Endothelial cell (in vitro differentiated cells): ENCODE measurements at regions not wholly inside any gene's neighbourhood (a gene's known extent, or its start where the extent isn't known, plus 50 kb on each side); places are given as distances from the start of the nearest gene placed in this dataset.

Source experiments
- DNase-seq: peaks from one replicate; pipeline ENCODE4 v3.0.0; 2021; ENCODE audit warnings: low spot score
- H3K27ac Mint-ChIP-seq: one replicate; pipeline ENCODE4 v1.8.0; 2021; ENCODE audit warnings: mixed read lengths, inconsistent platforms; ENCODE audit not compliant: unreplicated experiment
- H3K27me3 Mint-ChIP-seq: one replicate; pipeline ENCODE4 v1.8.0; 2021; ENCODE audit warnings: mild to moderate bottlenecking, moderate library complexity, mixed read lengths, inconsistent platforms; ENCODE audit not compliant: unreplicated experiment
- H3K36me3 Mint-ChIP-seq: one replicate; pipeline ENCODE4 v1.8.0; 2021; ENCODE audit warnings: mild to moderate bottlenecking, low read depth, mixed read lengths, inconsistent platforms; ENCODE audit not compliant: unreplicated experiment
- H3K4me1 Mint-ChIP-seq: one replicate; pipeline ENCODE4 v1.8.0; 2021; ENCODE audit warnings: mild to moderate bottlenecking, mixed read lengths, inconsistent platforms; ENCODE audit not compliant: unreplicated experiment
- H3K4me3 Mint-ChIP-seq: one replicate; pipeline ENCODE4 v1.8.0; 2021; ENCODE audit warnings: mild to moderate bottlenecking, mixed read lengths, inconsistent platforms; ENCODE audit not compliant: unreplicated experiment
- H3K9me3 Mint-ChIP-seq: one replicate; pipeline ENCODE4 v1.8.0; 2021; ENCODE audit warnings: mixed read lengths, inconsistent platforms; ENCODE audit not compliant: unreplicated experiment
- TF ChIP-seq, protein P1 (sequence below): fragments of 200-600 bp; sonication (generic); IDR thresholded peaks from one replicate; pipeline ENCODE4 v1.5.0; 2021; ENCODE audit warnings: antibody characterized with exemption; ENCODE audit not compliant: unreplicated experiment

DNA sequence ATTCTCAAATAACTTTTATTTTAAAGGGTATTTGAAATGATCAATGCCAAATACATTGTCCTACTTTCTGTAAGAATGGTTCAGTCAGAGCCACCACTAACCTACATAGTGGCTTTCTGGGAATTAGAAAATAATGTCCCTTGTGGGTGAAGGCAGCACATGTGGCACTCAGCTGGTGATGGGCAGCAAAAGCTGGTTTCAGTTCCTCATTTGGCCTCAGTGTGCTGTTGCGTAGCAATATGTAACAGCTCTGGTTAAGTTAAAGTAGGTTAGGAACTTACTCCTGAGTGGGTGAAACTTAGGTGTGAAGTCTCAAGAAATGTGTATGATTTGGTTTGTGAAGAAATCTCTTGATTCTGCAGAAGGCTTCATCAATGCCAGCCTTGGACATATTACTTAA, 99.6 kb upstream of the SPEF2 start:
- H3K4me3 Mint-ChIP-seq = no peak overlapping the region
- DNase-seq = no peak
- peaks cover 1% of the 10 kb centered on the region for H3K27me3 Mint-ChIP-seq
- no peaks in the 10 kb centered on the region for H3K36me3 Mint-ChIP-seq
- TF ChIP-seq, protein P1, sequence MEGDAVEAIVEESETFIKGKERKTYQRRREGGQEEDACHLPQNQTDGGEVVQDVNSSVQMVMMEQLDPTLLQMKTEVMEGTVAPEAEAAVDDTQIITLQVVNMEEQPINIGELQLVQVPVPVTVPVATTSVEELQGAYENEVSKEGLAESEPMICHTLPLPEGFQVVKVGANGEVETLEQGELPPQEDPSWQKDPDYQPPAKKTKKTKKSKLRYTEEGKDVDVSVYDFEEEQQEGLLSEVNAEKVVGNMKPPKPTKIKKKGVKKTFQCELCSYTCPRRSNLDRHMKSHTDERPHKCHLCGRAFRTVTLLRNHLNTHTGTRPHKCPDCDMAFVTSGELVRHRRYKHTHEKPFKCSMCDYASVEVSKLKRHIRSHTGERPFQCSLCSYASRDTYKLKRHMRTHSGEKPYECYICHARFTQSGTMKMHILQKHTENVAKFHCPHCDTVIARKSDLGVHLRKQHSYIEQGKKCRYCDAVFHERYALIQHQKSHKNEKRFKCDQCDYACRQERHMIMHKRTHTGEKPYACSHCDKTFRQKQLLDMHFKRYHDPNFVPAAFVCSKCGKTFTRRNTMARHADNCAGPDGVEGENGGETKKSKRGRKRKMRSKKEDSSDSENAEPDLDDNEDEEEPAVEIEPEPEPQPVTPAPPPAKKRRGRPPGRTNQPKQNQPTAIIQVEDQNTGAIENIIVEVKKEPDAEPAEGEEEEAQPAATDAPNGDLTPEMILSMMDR = no peak
- H3K9me3 Mint-ChIP-seq = no peaks in the 10 kb centered on the region
- H3K4me1 Mint-ChIP-seq = no peaks in the 10 kb centered on the region
- no peak overlapping the region for H3K27ac Mint-ChIP-seq

GRCh38 chr5:35516271-35516670, 101.4 kb upstream of the SPEF2 start:
- Mint-ChIP-seq H3K4me1 (no peaks in the 10 kb centered on the region), H3K36me3 (no peaks in the 10 kb centered on the region), H3K27ac (no peak overlapping the region), H3K4me3 (no peak overlapping the region), H3K27me3 (peaks cover 1% of the 10 kb centered on the region), H3K9me3 (no peaks in the 10 kb centered on the region)
- TF ChIP-seq, protein P1 = no peak
- DNase-seq = no peak

DNA sequence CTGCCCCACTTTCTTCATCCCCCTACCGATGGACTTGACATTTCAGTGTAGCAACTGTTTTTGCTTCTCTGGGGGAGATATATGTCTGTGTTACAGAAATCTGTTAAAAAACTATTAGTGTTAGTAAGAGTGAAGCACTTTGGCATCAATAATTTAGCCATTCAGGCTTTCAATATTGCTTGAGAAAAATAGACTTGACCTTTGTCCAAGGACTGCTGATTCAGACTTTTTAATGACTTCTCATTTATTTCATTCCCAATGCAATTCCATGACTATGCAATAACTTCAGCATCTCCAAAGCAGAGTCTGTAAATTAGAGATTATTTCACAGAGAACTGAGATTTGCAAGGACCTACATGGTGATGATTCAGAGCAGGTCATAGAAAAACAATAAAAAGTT, 104.1 kb upstream of the SPEF2 start:
- no peaks in the 10 kb centered on the region for H3K4me1 Mint-ChIP-seq
- H3K27ac Mint-ChIP-seq = no peak overlapping the region
- no peaks in the 10 kb centered on the region for H3K36me3 Mint-ChIP-seq
- no peaks in the 10 kb centered on the region for H3K9me3 Mint-ChIP-seq
- no peak for DNase-seq
- TF ChIP-seq, protein P1 = no peak
- H3K27me3 Mint-ChIP-seq = no peaks in the 10 kb centered on the region
- H3K4me3 Mint-ChIP-seq = no peak overlapping the region

DNA sequence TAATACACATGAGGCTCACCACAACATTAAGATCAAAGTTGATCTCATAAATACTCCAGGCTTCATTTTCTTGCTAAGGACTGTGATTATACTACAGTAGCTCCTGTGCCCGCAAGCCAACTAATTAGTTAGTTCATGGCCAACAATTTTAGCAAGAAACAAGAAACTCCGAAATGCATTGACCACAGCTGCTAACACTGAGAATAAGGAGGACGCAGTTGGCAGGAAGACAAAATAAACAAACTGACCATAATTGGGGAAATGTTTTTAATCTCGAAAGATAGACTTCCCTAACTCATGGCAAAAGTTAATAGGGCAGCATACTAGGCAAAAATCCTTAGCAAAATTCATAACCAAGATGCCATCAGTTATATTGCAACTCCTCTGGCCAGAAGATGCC, 115.5 kb upstream of the SPEF2 start:
- DNase-seq = no peak
- no peak overlapping the region for H3K4me3 Mint-ChIP-seq
- no peak overlapping the region for H3K27ac Mint-ChIP-seq
- H3K4me1 Mint-ChIP-seq = no peaks in the 10 kb centered on the region
- TF ChIP-seq, protein P1 = no peak
- no peaks in the 10 kb centered on the region for H3K36me3 Mint-ChIP-seq
- no peaks in the 10 kb centered on the region for H3K9me3 Mint-ChIP-seq
- H3K27me3 Mint-ChIP-seq = no peaks in the 10 kb centered on the region

GRCh38 chr5:35488791-35489190, 128.9 kb upstream of the SPEF2 start:
- H3K4me1 Mint-ChIP-seq = peaks cover 9% of the 10 kb centered on the region
- H3K4me3 Mint-ChIP-seq = no peak overlapping the region
- DNase-seq = no peak
- no peaks in the 10 kb centered on the region for H3K36me3 Mint-ChIP-seq
- no peaks in the 10 kb centered on the region for H3K27me3 Mint-ChIP-seq
- TF ChIP-seq, protein P1 = no peak
- H3K9me3 Mint-ChIP-seq = no peaks in the 10 kb centered on the region
- no peak overlapping the region for H3K27ac Mint-ChIP-seq
